CD4-positive, alpha-beta T cell (primary cell): ENCODE measurements at regions not wholly inside any gene's neighbourhood (a gene's known extent, or its start where the extent isn't known, plus 50 kb on each side); places are given as distances from the start of the nearest gene placed in this dataset.
"Not testable (repeated sequence)": the region's sequence is repeated elsewhere in the genome, so short reads cannot be mapped to it uniquely, and the experiment has no call there.

ENCODE experiments used
- ATAC-seq: fragments of 200-7000 bp; cut with Tn5 transposase; one replicate; pipeline ENCODE4 v1.10.0; 2022; ENCODE audit warnings: mild to moderate bottlenecking; ENCODE audit not compliant: poor library complexity
- CTCF ChIA-PET: fragments of 350-600 bp; sonication (Branson Sonifier 250); formaldehyde crosslinking; loops from one replicate; lab custom pipeline; 2021; ENCODE audit warnings: antibody characterized with exemption, inconsistent platforms; lab: Charles Lee
- POLR2A ChIA-PET: fragments of 350-600 bp; sonication (Branson Sonifier 250); formaldehyde crosslinking; loops from one replicate; lab custom pipeline; 2021; ENCODE audit warnings: antibody characterized with exemption, inconsistent platforms; lab: Charles Lee
- DNase-seq, 14 experiments: peaks; one replicate each; pipeline ENCODE4 v3.0.0-alpha.2; 2013 to 2020; ENCODE audit warnings: mixed read lengths in 2 of 14
- H3K27ac ChIP-seq, 2 donors: one replicate each; pipeline versions ENCODE4 v1.5.1 to v1.7.0; 2013; ENCODE audit warnings: low read length in 2 of 2, low read depth in 1 of 2, mild to moderate bottlenecking in 1 of 2
- H3K27me3 ChIP-seq, 2 experiments: 1 replicate in 1 of 2; 2 replicates in 1 of 2; pipeline versions ENCODE4 v1.6.1 to v1.7.0; 2013; ENCODE audit warnings: low read length in 2 of 2, control low read depth in 1 of 2, mild to moderate bottlenecking in 1 of 2, moderate library complexity in 1 of 2; ENCODE audit not compliant: insufficient read depth in 2 of 2, control insufficient read depth in 1 of 2
- H3K36me3 ChIP-seq: one replicate; pipeline ENCODE4 v1.6.1; 2013; ENCODE audit warnings: low read length, control low read depth; ENCODE audit not compliant: insufficient read depth
- H3K4me1 ChIP-seq: one replicate; pipeline ENCODE4 v1.6.1; 2013; ENCODE audit warnings: low read length, control low read depth; ENCODE audit not compliant: insufficient read depth
- H3K4me3 ChIP-seq: one replicate; pipeline ENCODE4 v1.5.1; 2013; ENCODE audit warnings: mild to moderate bottlenecking, low read length, moderate library complexity
- H3K9me3 ChIP-seq, 2 experiments: 1 replicate in 1 of 2; 2 replicates in 1 of 2; pipeline versions ENCODE4 v1.6.1 to v1.7.0; 2013; ENCODE audit warnings: low read length in 2 of 2, mild to moderate bottlenecking in 2 of 2, control low read depth in 1 of 2, moderate library complexity in 1 of 2; ENCODE audit not compliant: control insufficient read depth in 1 of 2, insufficient read depth in 1 of 2
- H3K27ac Mint-ChIP-seq: one replicate; pipeline ENCODE4 v1.8.0; 2020; ENCODE audit warnings: mixed read lengths
- H3K27me3 Mint-ChIP-seq: one replicate; pipeline ENCODE4 v1.8.0; 2021; ENCODE audit warnings: mixed read lengths
- H3K36me3 Mint-ChIP-seq: one replicate; pipeline ENCODE4 v1.8.0; 2021; ENCODE audit warnings: low read depth, mixed read lengths
- H3K4me1 Mint-ChIP-seq: one replicate; pipeline ENCODE4 v1.8.0; 2021; ENCODE audit warnings: low read depth, mixed read lengths
- H3K4me3 Mint-ChIP-seq: one replicate; pipeline ENCODE4 v1.8.0; 2020; ENCODE audit warnings: mild to moderate bottlenecking, mixed read lengths
- H3K9me3 Mint-ChIP-seq: one replicate; pipeline ENCODE4 v1.8.0; 2020; ENCODE audit warnings: mixed read lengths
- intact Hi-C, 2 experiments: fragments of 100-400 bp; cut with DNase I in 1 of 2; cut with micrococcal nuclease in 1 of 2; formaldehyde crosslinking; loops; one replicate each; pipeline versions ENCODE4 v1.15.1 to v1.9.0; 2023 to 2025; cut with DNase I, micrococcal nuclease
- TF ChIP-seq, protein P1 (sequence below): fragments of 200-600 bp; IDR thresholded peaks from one replicate; pipeline ENCODE4 v1.8.0; 2022; ENCODE audit warnings: antibody characterized with exemption, mild to moderate bottlenecking

DNA sequence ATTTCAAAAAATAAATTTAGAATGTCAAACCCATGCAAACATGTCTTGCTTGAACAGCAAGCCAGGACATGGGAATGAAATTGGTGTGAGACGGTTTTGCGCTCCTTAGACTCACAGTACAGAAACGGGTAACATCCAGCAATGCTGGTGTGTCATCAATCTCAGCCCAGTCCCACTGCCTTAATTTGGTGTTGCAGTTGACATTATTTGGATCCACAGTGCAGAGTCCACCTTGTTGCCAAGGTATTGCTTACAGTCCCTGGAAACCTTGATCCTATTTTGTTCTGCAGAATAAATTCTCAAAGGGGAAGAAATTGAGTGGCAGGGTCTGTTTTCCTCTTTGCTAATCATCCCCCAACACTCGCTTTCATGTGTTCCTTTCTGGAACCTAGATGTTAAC, 311.6 kb upstream of the MON1B start:
- TF ChIP-seq, protein P1, sequence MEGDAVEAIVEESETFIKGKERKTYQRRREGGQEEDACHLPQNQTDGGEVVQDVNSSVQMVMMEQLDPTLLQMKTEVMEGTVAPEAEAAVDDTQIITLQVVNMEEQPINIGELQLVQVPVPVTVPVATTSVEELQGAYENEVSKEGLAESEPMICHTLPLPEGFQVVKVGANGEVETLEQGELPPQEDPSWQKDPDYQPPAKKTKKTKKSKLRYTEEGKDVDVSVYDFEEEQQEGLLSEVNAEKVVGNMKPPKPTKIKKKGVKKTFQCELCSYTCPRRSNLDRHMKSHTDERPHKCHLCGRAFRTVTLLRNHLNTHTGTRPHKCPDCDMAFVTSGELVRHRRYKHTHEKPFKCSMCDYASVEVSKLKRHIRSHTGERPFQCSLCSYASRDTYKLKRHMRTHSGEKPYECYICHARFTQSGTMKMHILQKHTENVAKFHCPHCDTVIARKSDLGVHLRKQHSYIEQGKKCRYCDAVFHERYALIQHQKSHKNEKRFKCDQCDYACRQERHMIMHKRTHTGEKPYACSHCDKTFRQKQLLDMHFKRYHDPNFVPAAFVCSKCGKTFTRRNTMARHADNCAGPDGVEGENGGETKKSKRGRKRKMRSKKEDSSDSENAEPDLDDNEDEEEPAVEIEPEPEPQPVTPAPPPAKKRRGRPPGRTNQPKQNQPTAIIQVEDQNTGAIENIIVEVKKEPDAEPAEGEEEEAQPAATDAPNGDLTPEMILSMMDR, result no peak
- Mint-ChIP-seq H3K27ac (no peak overlapping the region), H3K9me3 (no peaks in the 10 kb centered on the region), H3K27me3 (no peaks in the 10 kb centered on the region), H3K36me3 (no peaks in the 10 kb centered on the region), H3K4me1 (no peaks in the 10 kb centered on the region), H3K4me3 (no peak overlapping the region)
- ATAC-seq (no peak), DNase-seq (no peak)
- Histone ChIP-seq H3K4me3 (no peak overlapping the region), H3K4me1 (no peaks in the 10 kb centered on the region), H3K27ac (no peak overlapping the region), H3K27me3 (no peaks in the 10 kb centered on the region), H3K9me3 (no peaks in the 10 kb centered on the region), H3K36me3 (no peaks in the 10 kb centered on the region)
- intact Hi-C loops, result no loop called here
- POLR2A ChIA-PET, result no interaction called here
- CTCF ChIA-PET, result no interaction called here

DNA sequence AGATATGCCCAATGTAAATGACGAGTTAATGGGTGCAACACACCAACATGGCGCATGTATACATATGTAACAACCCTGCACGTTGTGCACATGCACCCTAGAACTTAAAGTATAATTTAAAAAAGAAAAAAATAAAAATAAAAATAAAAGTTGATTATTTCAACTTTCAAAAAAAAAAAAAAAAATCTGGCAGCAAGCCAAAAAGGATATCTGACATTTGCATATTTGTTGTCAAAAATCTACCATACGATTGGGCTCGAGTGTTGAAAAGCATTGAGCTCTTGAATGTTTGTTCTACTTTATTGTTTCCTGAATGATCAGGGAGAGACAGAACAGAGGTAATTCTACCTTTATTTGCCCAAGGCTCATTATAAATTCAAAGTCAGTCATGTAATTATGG, 310.5 kb upstream of the MON1B start:
- H3K27me3 Mint-ChIP-seq, CTCF ChIA-PET, H3K4me1 Mint-ChIP-seq, H3K9me3 ChIP-seq, H3K4me1 ChIP-seq, H3K27me3 ChIP-seq, H3K36me3 ChIP-seq, H3K27ac Mint-ChIP-seq, intact Hi-C loops, ATAC-seq, H3K4me3 ChIP-seq, POLR2A ChIA-PET, H3K27ac ChIP-seq, H3K4me3 Mint-ChIP-seq, H3K9me3 Mint-ChIP-seq, H3K36me3 Mint-ChIP-seq, DNase-seq: not testable (repeated sequence)

- H3K4me1 ChIP-seq, result no peaks in the 10 kb centered on the region
- TF ChIP-seq, protein P1, result no peak
- Mint-ChIP-seq H3K27me3 (no peaks in the 10 kb centered on the region), H3K36me3 (no peaks in the 10 kb centered on the region), H3K9me3 (no peaks in the 10 kb centered on the region), H3K27ac (no peak overlapping the region), H3K4me1 (no peaks in the 10 kb centered on the region), H3K4me3 (no peak overlapping the region)
- no peaks in the 10 kb centered on the region for H3K27me3 ChIP-seq
- H3K9me3 ChIP-seq, result no peaks in the 10 kb centered on the region
- H3K27ac ChIP-seq, result no peak overlapping the region
- intact Hi-C loops, result no loop called here
- no peak overlapping the region for H3K4me3 ChIP-seq
- no peaks in the 10 kb centered on the region for H3K36me3 ChIP-seq
- CTCF ChIA-PET, result interaction anchor here (0.6 kb wide), 1 partner anchor 88 kb away, joined by 3 read pairs; no protein-coding TSS in a partner anchor
- POLR2A ChIA-PET, result no interaction called here
- ATAC-seq (no peak), DNase-seq (no peak)
These were observed 308.9 kb upstream of the MON1B start for GRCh38 chr16:76882105-76882504.

DNA sequence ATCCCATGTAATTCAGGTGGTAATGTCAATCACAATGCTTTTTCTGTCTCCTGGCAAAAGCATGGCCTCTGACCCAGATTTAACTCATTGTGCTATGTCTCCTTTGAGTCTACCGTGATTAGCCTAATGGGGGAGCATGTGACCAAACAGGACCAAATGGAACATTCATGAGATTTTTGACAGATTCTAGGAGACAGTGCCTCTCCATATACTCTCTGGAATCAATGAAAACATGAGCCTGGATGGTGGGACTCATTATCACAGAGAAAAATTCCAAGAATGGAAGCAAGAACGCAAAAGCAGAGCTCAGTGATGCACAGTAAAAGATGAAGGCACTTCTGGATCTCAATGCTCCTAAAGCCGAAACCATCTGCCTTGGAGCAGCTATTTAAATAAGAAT, 307.9 kb upstream of the MON1B start:
- no peak overlapping the region for H3K4me3 ChIP-seq
- intact Hi-C loops, result no loop called here
- no peaks in the 10 kb centered on the region for H3K27me3 Mint-ChIP-seq
- H3K9me3 Mint-ChIP-seq, result no peaks in the 10 kb centered on the region
- H3K36me3 ChIP-seq, result no peaks in the 10 kb centered on the region
- TF ChIP-seq, protein P1, result no peak
- no peak overlapping the region for H3K4me3 Mint-ChIP-seq
- no peaks in the 10 kb centered on the region for H3K36me3 Mint-ChIP-seq
- H3K4me1 ChIP-seq, result no peaks in the 10 kb centered on the region
- ATAC-seq (no peak), DNase-seq (no peak)
- no peaks in the 10 kb centered on the region for H3K4me1 Mint-ChIP-seq
- ChIA-PET CTCF (no interaction called here), POLR2A (no interaction called here)
- H3K27me3 ChIP-seq, result no peaks in the 10 kb centered on the region
- no peak overlapping the region for H3K27ac Mint-ChIP-seq
- no peak overlapping the region for H3K27ac ChIP-seq
- H3K9me3 ChIP-seq, result no peaks in the 10 kb centered on the region
